Mesodermal cell (in vitro differentiated cells): ENCODE measurements at regions not wholly inside any gene's neighbourhood (a gene's known extent, or its start where the extent isn't known, plus 50 kb on each side); places are given as distances from the start of the nearest gene placed in this dataset.

Source experiments
- H3K27ac ChIP-seq: 2 replicates; pipeline ENCODE4 v1.7.0; 2013; ENCODE audit warnings: mild to moderate bottlenecking, low read depth, low read length, moderate library complexity; ENCODE audit not compliant: severe bottlenecking
- H3K36me3 ChIP-seq: 2 replicates; pipeline ENCODE4 v1.7.1; 2013; ENCODE audit warnings: mild to moderate bottlenecking, low read length, moderate library complexity; ENCODE audit not compliant: control insufficient read depth, insufficient read depth
- H3K4me1 ChIP-seq: one replicate; pipeline ENCODE4 v1.7.1; 2013; ENCODE audit warnings: mild to moderate bottlenecking, low read length; ENCODE audit not compliant: insufficient read depth, control insufficient read depth, poor library complexity, severe bottlenecking
- H3K4me3 ChIP-seq: 2 replicates; pipeline ENCODE4 v1.7.0; 2013; ENCODE audit warnings: low read length, control low read depth, mild to moderate bottlenecking; ENCODE audit not compliant: insufficient read depth, poor library complexity, severe bottlenecking; ENCODE audit errors: extremely low read depth
- H3K9me3 ChIP-seq: 2 replicates; pipeline ENCODE4 v1.7.1; 2013; ENCODE audit warnings: mild to moderate bottlenecking, low read length, moderate library complexity; ENCODE audit not compliant: control insufficient read depth
- WGBS, 2 experiments: methylation state at CpG; one replicate each; pipeline ENCODE4 v1.1.5; 2013; ENCODE audit warnings: missing lambda C conversion rate in 2 of 2; ENCODE audit not compliant: insufficient coverage in 2 of 2; 5-methylcytosine and 5-hydroxymethylcytosine counted together

DNA sequence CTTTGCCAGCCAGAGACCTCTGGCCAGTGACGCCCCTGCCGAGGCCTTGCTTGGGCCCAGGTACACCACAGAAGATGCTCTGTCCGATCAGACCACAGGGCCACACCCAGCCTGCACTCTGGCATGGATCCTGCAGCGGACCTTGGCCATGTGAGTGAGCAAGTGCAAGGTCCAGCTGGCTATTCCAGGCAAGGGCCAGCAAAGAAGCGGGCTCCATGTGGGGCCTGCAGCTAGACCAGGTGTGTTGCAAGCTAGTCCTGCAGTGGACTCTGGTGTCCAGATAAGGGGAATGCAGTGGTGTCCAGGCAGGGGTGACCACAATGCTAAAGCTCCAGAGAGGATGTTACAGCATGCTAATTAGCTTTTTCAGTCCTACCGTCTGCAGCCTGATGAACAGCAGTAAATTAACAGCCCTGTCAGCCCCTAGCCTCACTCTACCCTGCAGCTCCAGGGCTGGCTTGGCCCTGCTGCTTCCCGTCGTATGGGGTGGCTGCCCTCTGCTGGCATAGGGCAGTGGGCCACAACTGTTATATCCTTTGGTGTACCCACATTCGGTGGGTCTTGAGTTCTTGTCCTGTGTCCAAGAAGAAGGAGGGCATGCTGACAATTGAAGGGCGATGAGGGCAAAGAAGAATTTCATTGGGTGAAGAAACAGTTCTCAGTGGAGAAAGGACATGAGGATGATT lies 284.5 kb upstream of the POU5F2 start:
- no peaks in the 10 kb centered on the region for H3K4me1 ChIP-seq
- H3K36me3 ChIP-seq, result no peaks in the 10 kb centered on the region
- H3K9me3 ChIP-seq, result no peaks in the 10 kb centered on the region
- H3K4me3 ChIP-seq, result no peak overlapping the region
- H3K27ac ChIP-seq, result no peak overlapping the region
- 92 to 97% methylated on average over 8 of the region's 10 CpGs for WGBS, 2 experiments

DNA sequence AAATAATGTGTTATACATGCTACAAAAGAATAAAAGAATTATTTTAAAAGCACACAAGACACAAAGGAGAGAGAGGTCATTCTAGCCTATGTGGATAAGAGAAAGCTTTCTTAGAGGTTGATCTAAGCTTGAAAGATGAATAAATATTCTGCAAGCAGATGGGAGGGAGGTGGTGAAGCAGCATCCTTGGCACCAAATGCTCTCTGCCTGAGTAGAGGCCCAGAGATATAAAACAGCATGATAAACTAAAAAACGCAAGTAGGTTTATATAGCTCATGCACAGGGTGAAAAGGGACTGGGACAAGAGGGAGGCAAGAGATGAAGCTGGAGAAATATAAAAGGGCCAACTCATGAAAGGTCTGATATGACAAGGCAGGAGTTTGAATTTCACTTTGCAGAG lies 283.2 kb upstream of the POU5F2 start:
- H3K27ac ChIP-seq, result no peak overlapping the region
- H3K4me3 ChIP-seq, result no peak overlapping the region
- WGBS, 2 experiments, result 83 to 100% methylated on average over 1 of the region's 1 CpG
- no peaks in the 10 kb centered on the region for H3K36me3 ChIP-seq
- no peaks in the 10 kb centered on the region for H3K4me1 ChIP-seq
- no peaks in the 10 kb centered on the region for H3K9me3 ChIP-seq

DNA sequence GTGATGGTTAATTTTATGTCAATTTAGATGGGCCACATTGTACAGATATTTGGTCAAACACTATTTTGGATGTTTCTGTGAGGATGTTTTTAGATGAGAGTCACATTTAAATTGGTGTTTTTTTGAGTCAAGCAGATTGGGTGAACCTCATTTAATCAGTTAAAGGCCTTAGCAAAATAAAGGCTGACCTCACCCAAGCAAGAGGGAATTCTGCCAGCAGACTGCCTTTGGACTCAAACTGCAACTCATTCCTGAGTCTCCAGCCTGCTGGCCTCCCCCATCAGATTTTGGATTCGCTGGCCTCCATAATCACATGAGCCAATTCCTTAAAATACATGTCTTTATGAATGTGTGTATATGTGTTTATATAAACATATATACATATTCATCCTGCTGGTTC lies 282.7 kb upstream of the POU5F2 start:
- Histone ChIP-seq H3K4me1 (no peaks in the 10 kb centered on the region), H3K27ac (no peak overlapping the region), H3K36me3 (no peaks in the 10 kb centered on the region), H3K9me3 (no peaks in the 10 kb centered on the region), H3K4me3 (no peak overlapping the region)
- WGBS, 2 experiments, result no CpG with 5 or more reads among the region's 1 CpG

DNA sequence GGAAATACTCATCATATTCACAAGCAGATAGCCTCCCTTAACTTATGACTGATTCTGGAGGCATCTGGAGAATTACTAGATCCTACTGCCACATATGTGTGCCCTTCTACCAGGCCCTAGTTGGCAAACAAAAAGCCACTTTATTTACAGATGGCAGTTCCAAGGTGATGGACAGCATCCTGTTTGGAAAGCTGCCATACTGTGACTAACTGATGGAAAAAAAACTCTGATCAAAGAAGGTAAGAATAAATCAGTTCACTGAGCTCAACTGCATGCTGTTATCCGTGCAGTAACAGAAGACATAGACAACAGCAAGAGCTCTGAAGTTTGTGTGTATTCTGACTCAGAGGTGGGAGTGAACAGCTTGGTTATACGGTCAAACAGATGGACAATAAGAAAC lies 279.8 kb upstream of the POU5F2 start:
- H3K4me3 ChIP-seq, result no peak overlapping the region
- H3K27ac ChIP-seq, result no peak overlapping the region
- 96 to 100% methylated on average over 1 to 2 of the region's 2 CpGs for WGBS, 2 experiments
- H3K9me3 ChIP-seq, result no peaks in the 10 kb centered on the region
- H3K4me1 ChIP-seq, result no peaks in the 10 kb centered on the region
- H3K36me3 ChIP-seq, result no peaks in the 10 kb centered on the region

DNA sequence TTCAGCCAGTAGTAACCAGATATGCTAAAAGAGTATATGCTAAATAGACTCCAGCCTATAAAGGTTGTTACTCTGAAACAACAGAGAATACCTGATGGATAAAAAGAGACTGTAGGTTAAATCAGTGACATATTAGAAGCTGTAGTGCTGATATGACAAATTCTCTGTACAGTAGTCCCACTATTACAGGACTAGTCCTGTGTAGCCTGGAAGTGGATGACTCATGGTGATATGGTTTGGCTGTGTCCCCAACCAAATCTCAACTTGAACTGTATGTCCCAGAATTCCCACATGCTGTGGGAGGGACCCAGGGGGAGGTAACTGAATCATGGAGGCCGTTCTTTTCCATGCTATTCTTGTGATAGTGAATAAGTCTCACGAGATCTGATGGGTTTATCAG lies 276.2 kb upstream of the POU5F2 start:
- Histone ChIP-seq H3K4me1 (no peaks in the 10 kb centered on the region), H3K27ac (no peak overlapping the region), H3K9me3 (no peaks in the 10 kb centered on the region), H3K36me3 (peaks cover 3% of the 10 kb centered on the region), H3K4me3 (no peak overlapping the region)
- 80% methylated on average over 1 of the region's 2 CpGs; no CpG with 5 or more reads in 1 of the 2 experiments for WGBS, 2 experiments

DNA sequence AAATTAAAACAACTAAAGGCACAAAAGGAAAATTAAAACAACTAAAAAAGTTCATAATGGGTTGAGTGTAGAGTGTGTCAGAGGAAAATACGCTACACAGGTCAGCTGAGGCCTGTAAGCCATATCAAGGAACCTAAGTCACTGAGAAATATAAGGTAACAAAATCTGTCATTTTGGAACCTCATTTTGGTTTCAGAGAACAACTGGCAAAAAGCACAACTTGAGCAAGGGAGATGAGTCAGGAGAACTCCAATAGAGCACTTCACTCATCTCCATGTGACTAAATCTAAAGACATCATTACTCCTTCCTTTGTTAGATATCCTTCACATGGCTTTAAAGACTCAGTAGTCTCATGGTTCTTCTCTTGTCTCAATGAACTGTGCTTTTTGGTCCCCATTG lies 269.4 kb upstream of the POU5F2 start:
- no peak overlapping the region for H3K27ac ChIP-seq
- peaks cover 3% of the 10 kb centered on the region for H3K36me3 ChIP-seq
- H3K9me3 ChIP-seq, result no peaks in the 10 kb centered on the region
- H3K4me1 ChIP-seq, result no peaks in the 10 kb centered on the region
- H3K4me3 ChIP-seq, result no peak overlapping the region
- WGBS, 2 experiments, result 100% methylated on average over 1 of the region's 1 CpG

DNA sequence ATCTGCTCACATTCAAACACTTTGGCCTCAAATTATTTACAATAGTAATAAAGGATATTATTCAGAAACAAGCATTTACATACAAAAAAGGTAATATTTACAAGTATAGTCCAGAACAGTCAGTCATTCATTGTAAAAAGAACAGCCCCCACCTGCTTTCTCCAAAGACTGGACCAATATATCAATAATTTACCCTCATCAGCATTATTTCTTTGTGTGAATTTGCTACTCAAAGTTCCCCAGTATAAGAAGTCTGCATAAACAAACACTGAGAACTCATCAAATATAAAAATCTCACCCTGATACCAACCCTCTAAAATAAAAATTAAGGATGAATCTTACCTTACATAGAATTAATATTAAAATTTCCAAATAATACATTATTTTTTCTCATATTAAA lies 267.8 kb upstream of the POU5F2 start:
- no peaks in the 10 kb centered on the region for H3K9me3 ChIP-seq
- no peaks in the 10 kb centered on the region for H3K4me1 ChIP-seq
- H3K27ac ChIP-seq, result no peak overlapping the region
- H3K36me3 ChIP-seq, result peaks cover 3% of the 10 kb centered on the region
- H3K4me3 ChIP-seq, result no peak overlapping the region

DNA sequence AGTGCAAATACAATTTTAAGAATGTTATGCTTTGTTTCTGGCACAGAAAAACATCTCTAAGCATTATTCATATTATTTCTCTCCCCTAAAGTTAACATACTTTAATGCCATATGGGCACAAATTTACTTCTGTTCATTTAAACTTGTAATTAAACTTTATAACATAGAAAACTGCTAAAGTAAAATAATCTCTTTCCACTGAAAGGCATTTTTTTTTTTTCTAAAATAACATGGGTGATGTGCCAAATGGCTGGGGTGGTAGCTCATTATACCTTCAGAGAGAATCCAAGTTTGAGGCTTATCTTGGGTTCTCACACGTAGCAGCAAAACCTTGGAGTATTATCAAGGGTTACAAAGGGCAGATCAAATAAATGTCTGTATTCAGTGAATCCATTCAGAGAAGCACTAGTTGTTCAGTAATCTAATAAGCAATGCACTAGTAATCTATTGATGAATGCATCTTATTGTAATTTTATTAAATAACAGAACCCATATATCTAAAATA lies 257.6 kb upstream of the POU5F2 start:
- Histone ChIP-seq H3K27ac (no peak overlapping the region), H3K9me3 (no peaks in the 10 kb centered on the region), H3K36me3 (no peaks in the 10 kb centered on the region), H3K4me1 (no peaks in the 10 kb centered on the region), H3K4me3 (no peak overlapping the region)
- WGBS, 2 experiments, result 100% methylated on average over 1 of the region's 1 CpG

DNA sequence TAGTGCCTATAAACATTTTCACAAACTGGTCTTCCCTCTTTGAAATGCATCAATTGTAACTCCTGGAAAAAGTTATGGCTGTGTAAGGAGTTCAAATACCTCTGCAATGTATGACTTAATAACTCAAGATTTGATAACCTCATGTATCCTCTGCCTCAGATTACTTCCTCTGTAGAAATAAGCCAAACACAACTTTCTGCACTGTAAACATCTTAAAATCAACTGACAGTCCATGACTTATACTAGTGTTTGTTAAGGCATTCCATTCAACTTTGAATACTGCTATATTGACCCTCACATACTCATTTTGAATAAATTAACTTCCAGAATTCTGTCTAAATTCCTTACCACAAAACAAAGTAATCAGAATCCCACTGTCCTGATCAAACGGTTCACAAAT lies 256.2 kb upstream of the POU5F2 start:
- Histone ChIP-seq H3K36me3 (no peaks in the 10 kb centered on the region), H3K4me3 (no peak overlapping the region), H3K27ac (no peak overlapping the region), H3K4me1 (no peaks in the 10 kb centered on the region), H3K9me3 (no peaks in the 10 kb centered on the region)
- no CpG with 5 or more reads among the region's 1 CpG for WGBS, 2 experiments

DNA sequence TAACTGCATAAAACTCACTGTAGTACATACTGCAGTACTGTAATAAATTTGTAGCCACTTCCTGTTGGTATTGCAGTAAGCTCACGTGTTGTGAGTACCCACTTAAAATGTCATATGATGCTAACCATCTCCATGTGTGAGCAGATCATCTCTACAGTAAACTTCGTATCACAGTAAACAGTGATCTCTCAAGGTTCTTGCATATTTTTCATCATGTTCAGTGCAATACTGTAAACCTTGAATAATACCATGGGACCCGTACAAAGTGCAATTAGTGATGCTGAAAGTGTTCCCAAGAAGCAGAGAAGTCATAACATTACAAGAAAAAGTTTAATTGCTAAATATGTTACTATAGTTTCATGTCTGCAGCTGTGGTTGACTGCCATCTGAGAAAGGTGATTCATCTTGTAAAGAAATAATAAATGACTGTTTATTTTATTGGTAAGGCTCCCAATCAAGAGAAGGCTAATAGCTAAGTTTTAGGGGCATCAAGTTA lies 253.8 kb upstream of the POU5F2 start:
- Histone ChIP-seq H3K27ac (no peak overlapping the region), H3K4me1 (no peaks in the 10 kb centered on the region), H3K9me3 (no peaks in the 10 kb centered on the region), H3K36me3 (no peaks in the 10 kb centered on the region), H3K4me3 (no peak overlapping the region)
- WGBS, 2 experiments, result 95 to 100% methylated on average over 1 to 2 of the region's 3 CpGs

DNA sequence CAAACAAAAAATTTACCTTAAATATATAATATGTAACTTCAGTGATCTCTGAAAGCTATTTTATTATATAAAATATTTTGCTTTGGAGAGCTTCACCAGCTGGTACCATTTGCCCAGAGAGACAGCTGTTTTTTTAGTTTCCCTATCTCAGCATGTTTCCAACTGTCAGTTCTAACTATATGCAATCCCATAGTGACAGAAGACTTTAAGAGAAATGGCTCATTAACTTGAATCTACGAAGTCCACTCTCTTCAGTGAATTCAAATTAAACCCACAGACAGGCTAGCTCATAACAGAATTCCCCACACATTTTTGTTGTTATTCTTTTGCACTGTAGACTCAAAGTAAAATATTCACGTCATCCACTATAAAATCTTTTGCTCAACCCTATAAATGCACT lies 251.8 kb upstream of the POU5F2 start:
- H3K4me3 ChIP-seq, result no peak overlapping the region
- WGBS, 2 experiments, result 67% methylated on average over 1 of the region's 2 CpGs

More for the DNA sequence above, 251.8 kb upstream of the POU5F2 start:
- H3K36me3 ChIP-seq, result no peaks in the 10 kb centered on the region
- H3K4me1 ChIP-seq, result no peaks in the 10 kb centered on the region
- no peak overlapping the region for H3K27ac ChIP-seq
- H3K9me3 ChIP-seq, result no peaks in the 10 kb centered on the region
